ENCODE measurements at regions not wholly inside any gene's neighbourhood (a gene's known extent, or its start where the extent isn't known, plus 50 kb on each side); places are given as distances from the start of the nearest gene placed in this dataset.

DNA sequence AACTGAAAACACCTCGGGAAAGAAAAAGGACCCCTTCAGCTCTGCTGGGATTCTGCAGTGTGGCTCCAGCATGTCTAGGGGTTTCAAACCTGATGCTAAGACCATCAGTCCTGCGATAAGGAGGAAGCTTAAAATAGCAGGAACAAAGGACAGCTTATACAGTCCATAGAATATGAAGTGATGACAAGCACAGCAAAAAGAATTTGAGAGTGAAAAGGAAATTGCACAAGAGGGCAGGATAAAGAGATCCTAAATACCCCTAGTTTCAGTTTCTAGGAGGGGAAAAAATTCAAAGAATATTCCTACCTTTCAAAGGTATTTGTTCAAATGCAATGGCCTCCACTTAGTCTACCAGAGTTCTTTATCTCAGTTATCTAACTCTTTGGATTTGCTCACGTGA is 171.4 kb downstream of the TGFB2 start (continued):
- TF ChIP-seq ZBTB21 (CRISPR knock-in tag; IDR thresholded peaks at IDR 0.05) (no peak), FOXA3 (CRISPR knock-in tag; IDR thresholded peaks at IDR 0.05) (no peak), CAMTA2 (CRISPR knock-in tag; IDR thresholded peaks at IDR 0.05; ENCODE audit: borderline replicate concordance) (no peak), HNRNPK (IDR thresholded peaks at IDR 0.05; ENCODE audit: low read depth, low read length, poor library complexity, severe bottlenecking) (no peak), ZNF615 (CRISPR knock-in tag; IDR thresholded peaks at IDR 0.05; ENCODE audit: borderline replicate concordance) (no peak), ZFP36L1 (CRISPR knock-in tag; IDR thresholded peaks at IDR 0.05) (no peak)

DNA sequence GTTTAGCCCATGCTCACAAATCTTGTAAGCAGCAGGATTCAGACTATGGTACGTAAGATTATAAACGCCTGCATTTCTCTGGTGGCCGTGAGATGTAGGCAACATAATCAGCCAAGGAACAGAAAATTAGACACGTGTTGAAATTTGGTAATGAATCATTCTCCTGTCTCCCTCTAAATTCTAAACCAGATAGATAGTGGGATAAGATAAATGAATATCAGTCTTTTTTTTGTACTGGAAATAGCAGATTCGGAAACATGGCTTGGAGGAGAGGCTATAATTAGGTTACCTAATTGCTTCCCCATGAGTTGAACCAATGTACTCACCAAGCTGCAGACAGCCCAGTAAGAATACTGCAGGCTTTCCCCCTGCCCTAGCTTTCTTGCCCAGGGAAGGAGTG is 172.3 kb downstream of the TGFB2 start:
- no peak for ATAC-seq
- BruUV-seq (replicated peaks): no TSS peak
- in situ Hi-C loops (cut with HindIII; ENCODE audit: extremely low pct_ligation_motif_present, low pct_unique_long_range_greater_than_20kb): no loop called here
- 69% methylated on average over 5 of the region's 5 CpGs for WGBS (ENCODE audit: low lambda C conversion rate)
- Histone ChIP-seq H3K27ac (ENCODE audit: extremely low read length, insufficient read depth, low read length) (no peak overlapping the region), H2AFZ (ENCODE audit: low read length) (no peak overlapping the region), H3K27me3 (ENCODE audit: control insufficient read depth in 1 of 2, insufficient read depth in 2 of 2, low read length in 2 of 2) (no peaks in the 10 kb centered on the region), H3K4me1 (ENCODE audit: insufficient read depth, low read length) (no peaks in the 10 kb centered on the region), H3K9me3 (ENCODE audit: low read length) (no peaks in the 10 kb centered on the region), H3K4me2 (ENCODE audit: low read depth, low read length) (no peak overlapping the region), H3K36me3 (replicated peaks in 1 of 2; ENCODE audit: control insufficient read depth in 1 of 2, insufficient read depth in 2 of 2, low read length in 2 of 2) (no peaks in the 10 kb centered on the region), H3K79me2 (ENCODE audit: insufficient read depth, low read length) (no peaks in the 10 kb centered on the region), H3K4me3 (replicated peaks in 1 of 3; ENCODE audit: insufficient read depth in 1 of 3, low read depth in 2 of 3, low read length in 3 of 3) (no peak overlapping the region), H4K20me1 (ENCODE audit: insufficient read depth, low read length) (no peaks in the 10 kb centered on the region), H3K9ac (ENCODE audit: insufficient read depth, low read depth, low read length) (no peak overlapping the region)
- CTCF ChIA-PET (ENCODE audit: low intra/inter-chr PET ratio, low total read pairs): no interaction called here
- no peak for DNase-seq (ENCODE audit: low spot score)
- no peak for FAIRE-seq
- POLR2A ChIA-PET: no interaction called here
- intact Hi-C loops (cut with micrococcal nuclease; ENCODE audit: unreplicated experiment): no loop called here
- TF ChIP-seq ZNF225 (CRISPR knock-in tag; IDR thresholded peaks at IDR 0.05) (no peak), CEBPG (CRISPR knock-in tag; IDR thresholded peaks at IDR 0.05) (no peak), MIER2 (CRISPR knock-in tag; IDR thresholded peaks at IDR 0.05) (no peak), RBFOX2 (IDR thresholded peaks at IDR 0.05; ENCODE audit: low read depth, low read length) (no peak), NR3C1 (CRISPR knock-in tag; IDR thresholded peaks at IDR 0.05) (no peak), NFE2L1 (CRISPR knock-in tag; IDR thresholded peaks at IDR 0.05; ENCODE audit: borderline replicate concordance) (no peak), ZNF382 (CRISPR knock-in tag; IDR thresholded peaks at IDR 0.05; ENCODE audit: borderline replicate concordance) (no peak), NCOA1 (CRISPR knock-in tag; IDR thresholded peaks at IDR 0.05) (no peak), ZKSCAN8 (CRISPR knock-in tag; IDR thresholded peaks at IDR 0.05; ENCODE audit: borderline replicate concordance) (no peak)
- TF ChIP-seq, protein P1, sequence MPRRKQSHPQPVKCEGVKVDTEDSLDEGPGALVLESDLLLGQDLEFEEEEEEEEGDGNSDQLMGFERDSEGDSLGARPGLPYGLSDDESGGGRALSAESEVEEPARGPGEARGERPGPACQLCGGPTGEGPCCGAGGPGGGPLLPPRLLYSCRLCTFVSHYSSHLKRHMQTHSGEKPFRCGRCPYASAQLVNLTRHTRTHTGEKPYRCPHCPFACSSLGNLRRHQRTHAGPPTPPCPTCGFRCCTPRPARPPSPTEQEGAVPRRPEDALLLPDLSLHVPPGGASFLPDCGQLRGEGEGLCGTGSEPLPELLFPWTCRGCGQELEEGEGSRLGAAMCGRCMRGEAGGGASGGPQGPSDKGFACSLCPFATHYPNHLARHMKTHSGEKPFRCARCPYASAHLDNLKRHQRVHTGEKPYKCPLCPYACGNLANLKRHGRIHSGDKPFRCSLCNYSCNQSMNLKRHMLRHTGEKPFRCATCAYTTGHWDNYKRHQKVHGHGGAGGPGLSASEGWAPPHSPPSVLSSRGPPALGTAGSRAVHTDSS (CRISPR knock-in tag; conservative IDR thresholded peaks at IDR 0.05): no peak
- TF ChIP-seq, protein P2, sequence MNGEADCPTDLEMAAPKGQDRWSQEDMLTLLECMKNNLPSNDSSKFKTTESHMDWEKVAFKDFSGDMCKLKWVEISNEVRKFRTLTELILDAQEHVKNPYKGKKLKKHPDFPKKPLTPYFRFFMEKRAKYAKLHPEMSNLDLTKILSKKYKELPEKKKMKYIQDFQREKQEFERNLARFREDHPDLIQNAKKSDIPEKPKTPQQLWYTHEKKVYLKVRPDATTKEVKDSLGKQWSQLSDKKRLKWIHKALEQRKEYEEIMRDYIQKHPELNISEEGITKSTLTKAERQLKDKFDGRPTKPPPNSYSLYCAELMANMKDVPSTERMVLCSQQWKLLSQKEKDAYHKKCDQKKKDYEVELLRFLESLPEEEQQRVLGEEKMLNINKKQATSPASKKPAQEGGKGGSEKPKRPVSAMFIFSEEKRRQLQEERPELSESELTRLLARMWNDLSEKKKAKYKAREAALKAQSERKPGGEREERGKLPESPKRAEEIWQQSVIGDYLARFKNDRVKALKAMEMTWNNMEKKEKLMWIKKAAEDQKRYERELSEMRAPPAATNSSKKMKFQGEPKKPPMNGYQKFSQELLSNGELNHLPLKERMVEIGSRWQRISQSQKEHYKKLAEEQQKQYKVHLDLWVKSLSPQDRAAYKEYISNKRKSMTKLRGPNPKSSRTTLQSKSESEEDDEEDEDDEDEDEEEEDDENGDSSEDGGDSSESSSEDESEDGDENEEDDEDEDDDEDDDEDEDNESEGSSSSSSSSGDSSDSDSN (CRISPR knock-in tag; IDR thresholded peaks at IDR 0.05): no peak
- TF ChIP-seq, protein P3, sequence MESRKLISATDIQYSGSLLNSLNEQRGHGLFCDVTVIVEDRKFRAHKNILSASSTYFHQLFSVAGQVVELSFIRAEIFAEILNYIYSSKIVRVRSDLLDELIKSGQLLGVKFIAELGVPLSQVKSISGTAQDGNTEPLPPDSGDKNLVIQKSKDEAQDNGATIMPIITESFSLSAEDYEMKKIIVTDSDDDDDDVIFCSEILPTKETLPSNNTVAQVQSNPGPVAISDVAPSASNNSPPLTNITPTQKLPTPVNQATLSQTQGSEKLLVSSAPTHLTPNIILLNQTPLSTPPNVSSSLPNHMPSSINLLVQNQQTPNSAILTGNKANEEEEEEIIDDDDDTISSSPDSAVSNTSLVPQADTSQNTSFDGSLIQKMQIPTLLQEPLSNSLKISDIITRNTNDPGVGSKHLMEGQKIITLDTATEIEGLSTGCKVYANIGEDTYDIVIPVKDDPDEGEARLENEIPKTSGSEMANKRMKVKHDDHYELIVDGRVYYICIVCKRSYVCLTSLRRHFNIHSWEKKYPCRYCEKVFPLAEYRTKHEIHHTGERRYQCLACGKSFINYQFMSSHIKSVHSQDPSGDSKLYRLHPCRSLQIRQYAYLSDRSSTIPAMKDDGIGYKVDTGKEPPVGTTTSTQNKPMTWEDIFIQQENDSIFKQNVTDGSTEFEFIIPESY (CRISPR knock-in tag; IDR thresholded peaks at IDR 0.05): no peak
- TF ChIP-seq, protein P4, sequence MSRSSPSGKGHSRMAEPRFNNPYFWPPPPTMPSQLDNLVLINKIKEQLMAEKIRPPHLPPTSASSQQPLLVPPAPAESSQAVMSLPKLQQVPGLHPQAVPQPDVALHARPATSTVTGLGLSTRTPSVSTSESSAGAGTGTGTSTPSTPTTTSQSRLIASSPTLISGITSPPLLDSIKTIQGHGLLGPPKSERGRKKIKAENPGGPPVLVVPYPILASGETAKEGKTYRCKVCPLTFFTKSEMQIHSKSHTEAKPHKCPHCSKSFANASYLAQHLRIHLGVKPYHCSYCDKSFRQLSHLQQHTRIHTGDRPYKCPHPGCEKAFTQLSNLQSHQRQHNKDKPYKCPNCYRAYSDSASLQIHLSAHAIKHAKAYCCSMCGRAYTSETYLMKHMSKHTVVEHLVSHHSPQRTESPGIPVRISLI (CRISPR knock-in tag; IDR thresholded peaks at IDR 0.05; ENCODE audit: borderline replicate concordance): no peak

Measured in HepG2 (cell line).